GM19395 (cell line): ENCODE measurements at regions not wholly inside any gene's neighbourhood (a gene's known extent, or its start where the extent isn't known, plus 50 kb on each side); places are given as distances from the start of the nearest gene placed in this dataset.
"Not testable (repeated sequence)": the region's sequence is repeated elsewhere in the genome, so short reads cannot be mapped to it uniquely, and the experiment has no call there.

Experiments
- ATAC-seq: cut with Tn5 transposase; IDR thresholded peaks from one replicate; pipeline ENCODE4 v1.9.1; 2021; ENCODE audit warnings: mild to moderate bottlenecking, moderate library complexity; ENCODE audit not compliant: unreplicated experiment

DNA sequence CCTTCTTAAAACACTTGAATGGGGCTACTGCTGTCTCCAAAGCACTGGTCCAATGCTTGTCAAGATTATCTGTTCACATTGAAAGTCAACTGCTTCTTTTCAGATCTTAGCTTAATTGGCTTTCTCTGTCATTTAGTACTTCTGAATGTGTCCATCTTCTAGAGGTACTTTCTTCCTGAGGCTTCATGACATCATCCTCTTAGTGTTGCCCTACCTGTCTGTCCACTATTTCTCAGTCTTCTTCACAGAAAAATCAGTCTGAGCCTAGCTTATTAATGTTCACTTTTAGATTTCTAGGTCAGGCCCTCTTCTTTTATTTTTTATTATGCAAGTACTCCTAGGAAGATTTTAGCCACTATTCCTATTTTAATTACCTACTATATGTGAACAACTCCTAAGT is 899.9 kb downstream of the DTWD2 start:
- ATAC-seq = no peak

DNA sequence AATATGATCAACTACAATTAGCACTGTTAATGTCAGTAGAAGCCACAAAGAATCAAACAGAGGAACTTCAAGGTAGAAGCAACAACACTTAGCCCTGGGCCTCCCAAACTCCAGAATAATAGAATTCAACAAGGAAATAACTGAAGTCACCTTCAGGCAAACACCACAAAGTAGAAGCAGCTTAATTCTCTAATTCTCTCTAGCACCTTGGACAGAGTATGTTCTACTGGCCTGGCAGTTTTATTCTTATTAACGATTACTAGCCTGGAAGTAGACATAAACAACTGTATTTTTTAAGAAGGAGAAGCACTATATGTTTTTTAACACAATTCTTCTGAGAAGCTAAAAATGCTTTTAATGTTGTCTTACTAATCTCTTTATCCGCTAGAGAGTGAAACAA is 911.9 kb downstream of the DTWD2 start:
- no peak for ATAC-seq

- ATAC-seq = no peak
Measured at GRCh38 chr5:118070041-118070440, 918.3 kb downstream of the DTWD2 start.

DNA sequence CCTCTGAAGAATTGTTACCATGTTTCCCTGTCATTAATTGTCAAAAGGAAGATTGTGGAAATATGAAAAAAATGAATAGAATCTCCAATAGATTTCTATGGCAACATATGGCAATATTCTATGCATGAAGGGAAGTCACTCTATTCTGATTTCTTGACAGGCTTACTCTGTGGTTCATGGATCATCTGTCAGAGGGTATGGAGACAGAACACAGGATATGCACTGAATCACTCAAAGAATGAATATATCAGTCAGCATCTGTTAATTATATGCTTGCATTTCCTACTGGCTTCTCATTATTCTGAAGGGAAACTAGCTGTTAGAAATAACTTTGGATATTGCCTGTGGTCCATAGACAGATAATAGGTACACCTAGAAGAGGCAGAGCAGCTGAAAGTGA is 918.9 kb downstream of the DTWD2 start:
- ATAC-seq = no peak

DNA sequence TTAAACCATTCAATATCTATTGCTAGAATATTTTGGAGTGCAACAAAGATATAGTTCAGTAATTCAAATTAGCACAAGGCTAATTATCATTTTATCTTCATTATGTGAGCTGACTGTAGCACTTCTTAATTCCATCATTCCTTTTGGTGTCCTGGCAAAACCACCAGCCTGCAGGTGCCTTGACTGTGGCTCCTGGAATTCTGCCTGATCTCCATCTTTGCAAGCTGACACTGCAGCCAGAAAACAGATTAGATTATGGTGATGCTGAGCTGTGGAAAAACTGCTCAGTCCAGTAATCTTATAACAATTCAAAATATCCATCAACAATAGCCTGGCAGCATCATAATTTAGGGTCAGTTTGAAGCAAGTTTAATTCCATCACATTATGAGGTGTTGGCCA is 919.5 kb downstream of the DTWD2 start:
- ATAC-seq = no peak

- ATAC-seq = not testable (repeated sequence)
Measured at GRCh38 chr5:118063836-118064235, 924.5 kb downstream of the DTWD2 start.

GRCh38 chr5:118060833-118061232 is 927.5 kb downstream of the DTWD2 start:
- no peak for ATAC-seq

- ATAC-seq = no peak
Measured at GRCh38 chr5:118052503-118052902, 935.8 kb downstream of the DTWD2 start.

DNA sequence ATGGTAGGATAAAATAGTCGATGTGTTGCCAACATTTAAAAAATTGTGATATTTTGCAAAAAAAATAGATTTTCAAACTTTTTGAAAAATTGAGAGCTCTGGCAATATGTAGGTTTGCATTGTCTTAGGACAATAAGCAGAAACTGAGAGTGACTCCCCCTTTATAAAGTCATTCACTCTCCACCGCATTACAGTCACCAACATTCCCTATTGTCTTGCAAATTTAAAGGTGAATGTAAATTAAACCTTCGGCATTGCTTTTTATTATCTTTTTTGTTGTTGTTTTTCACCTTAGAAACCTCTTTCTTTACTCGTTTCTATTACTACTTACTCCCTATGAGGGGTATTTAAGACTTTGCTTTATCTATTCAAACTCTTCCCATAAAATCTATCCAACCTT is 944.2 kb downstream of the DTWD2 start:
- ATAC-seq = no peak

DNA sequence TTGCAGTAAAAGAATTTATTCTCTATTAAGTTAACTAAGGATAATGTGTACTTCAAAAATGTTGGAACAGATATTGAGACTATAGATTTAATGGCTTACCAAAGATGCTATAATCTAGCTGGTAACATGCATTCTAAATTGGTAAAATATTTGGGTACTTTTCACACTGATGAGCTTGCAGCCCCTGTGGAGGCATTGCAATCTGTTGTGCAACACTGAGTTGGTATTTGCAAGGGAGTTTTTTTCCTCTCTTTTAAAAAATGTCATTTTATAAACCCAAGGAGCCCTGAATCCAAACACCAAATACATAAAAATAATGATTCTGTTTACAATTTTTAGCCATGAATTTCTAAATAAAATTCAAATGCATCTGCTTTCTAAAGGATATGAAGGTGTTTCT is 944.8 kb downstream of the DTWD2 start:
- ATAC-seq = no peak

DNA sequence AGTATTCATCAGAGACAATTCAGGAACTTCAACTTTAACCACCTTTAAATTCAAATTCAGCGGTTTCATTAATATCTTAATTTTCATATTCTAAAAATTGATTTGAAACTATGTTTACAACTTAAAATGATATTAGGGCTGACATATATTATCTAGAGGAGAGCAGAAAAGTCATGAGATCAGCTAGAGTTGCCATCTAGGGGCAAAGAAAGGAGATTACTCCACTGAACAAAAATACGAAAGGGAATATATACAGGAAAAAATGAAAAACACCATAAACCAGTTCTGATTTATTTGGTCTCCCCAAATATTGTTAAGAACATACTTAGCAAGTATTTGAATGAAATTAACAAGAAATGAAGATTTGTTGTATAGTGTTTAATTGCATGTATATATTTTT is 946.3 kb downstream of the DTWD2 start:
- ATAC-seq = no peak

DNA sequence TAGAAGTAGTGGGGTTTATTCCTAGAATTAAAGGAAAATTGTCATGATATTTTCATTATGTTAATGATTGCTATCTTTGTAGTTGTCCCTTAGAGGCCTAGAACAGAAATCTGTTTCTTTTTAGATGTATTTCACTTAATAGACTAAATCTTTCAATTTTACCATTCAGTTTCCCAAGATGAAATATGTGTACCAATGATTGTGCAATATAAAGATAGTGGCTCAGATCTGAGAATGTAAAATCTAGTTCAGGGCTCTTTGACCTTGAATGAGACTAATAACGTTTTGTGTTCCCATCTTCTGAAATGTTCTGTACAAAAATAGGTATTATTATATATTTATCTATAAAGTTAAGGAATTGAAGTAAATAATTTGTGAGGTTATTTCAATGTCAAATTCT is 947.9 kb downstream of the DTWD2 start:
- ATAC-seq = no peak

DNA sequence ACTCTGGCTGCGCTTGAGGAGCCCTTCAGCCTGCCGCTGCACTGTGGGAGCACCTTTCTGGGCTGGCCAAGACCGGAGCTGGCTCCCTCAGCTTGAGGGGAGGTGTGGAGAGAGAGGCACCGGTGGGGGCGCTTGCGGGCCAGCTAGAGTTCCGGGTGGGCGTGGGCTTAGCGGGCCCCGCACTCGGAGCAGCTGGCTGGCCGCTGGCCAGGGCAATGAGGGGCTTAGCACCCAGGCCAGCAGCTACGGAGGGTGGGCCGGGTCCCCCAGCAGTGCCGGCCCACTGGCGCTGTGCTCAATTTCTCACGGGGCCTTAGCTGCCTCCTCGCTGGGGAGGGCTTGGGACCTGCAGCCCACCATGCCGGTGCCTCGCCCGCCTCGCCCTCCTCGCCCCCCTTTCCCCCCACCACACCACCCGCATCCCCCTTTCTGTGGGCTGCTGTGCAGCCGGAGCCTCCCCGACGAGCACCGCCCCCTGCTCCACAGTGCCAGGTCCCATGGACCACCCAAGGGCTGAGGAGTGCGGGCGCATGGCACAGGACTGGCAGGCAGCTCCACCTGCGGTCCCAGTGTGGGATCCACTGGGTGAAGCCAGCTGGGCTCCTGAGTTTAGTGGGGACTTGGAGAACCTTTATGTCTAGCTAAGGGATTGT is 954.5 kb downstream of the DTWD2 start:
- ATAC-seq = no peak

GRCh38 chr5:118029807-118030206 is 958.5 kb downstream of the DTWD2 start:
- ATAC-seq = no peak

DNA sequence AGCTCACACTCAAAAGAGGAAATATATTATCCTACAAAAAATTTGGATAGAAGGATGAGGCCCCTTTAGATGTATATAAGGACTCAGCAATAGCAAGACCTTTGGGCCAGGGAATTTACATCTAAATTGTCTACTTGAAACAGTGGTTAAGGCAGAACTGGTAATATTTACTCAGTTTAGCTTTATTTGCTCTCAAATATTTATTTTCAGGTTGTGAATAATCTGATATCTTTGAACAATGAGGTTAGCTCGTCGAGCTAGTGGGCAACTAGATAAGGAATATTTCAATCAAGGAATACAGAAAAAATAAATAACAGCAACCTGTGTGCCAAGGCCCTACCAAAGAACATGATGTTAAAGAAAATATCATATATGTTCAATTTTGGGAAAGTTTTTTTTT is 966.3 kb downstream of the DTWD2 start:
- no peak for ATAC-seq

DNA sequence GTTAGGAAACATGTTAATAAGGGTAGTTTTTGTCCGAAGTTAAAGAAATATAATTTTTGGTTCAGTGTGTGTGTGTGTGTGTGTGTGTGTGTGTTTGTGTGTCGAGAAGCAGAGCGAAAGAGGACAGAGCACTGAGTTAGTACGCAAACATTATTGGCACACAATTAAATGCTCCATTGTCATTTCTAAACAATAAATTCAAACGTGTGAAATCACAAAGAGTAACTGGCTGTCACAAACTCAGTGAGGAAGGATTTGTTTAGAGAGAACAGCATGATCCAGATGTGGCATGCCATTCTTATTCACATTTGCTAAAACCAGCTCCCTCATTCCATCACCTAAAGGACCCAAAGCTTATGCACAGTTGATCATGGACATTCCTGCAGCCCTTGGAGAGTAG is 970.8 kb downstream of the DTWD2 start:
- ATAC-seq = no peak

DNA sequence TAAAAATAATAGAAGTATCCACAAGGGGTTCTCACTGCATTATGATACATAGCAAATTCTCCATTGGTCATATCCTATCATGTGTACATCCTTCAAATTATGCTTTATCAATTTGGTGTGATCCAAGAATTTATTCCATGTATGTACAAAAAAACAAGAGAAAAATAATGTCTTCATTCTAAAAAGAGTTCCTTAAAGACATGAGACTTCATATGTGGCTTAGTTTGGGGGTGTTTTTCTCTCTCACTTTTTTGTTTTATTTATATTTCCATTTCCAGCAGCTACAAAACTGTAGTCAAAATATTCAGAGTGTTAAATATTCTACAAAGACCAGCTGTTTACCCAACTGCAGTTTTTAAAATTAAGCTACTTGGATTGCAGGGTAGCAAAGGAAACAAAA is 972.0 kb downstream of the DTWD2 start:
- ATAC-seq = no peak

- ATAC-seq = no peak
Measured at GRCh38 chr5:118015511-118015910, 972.8 kb downstream of the DTWD2 start.

DNA sequence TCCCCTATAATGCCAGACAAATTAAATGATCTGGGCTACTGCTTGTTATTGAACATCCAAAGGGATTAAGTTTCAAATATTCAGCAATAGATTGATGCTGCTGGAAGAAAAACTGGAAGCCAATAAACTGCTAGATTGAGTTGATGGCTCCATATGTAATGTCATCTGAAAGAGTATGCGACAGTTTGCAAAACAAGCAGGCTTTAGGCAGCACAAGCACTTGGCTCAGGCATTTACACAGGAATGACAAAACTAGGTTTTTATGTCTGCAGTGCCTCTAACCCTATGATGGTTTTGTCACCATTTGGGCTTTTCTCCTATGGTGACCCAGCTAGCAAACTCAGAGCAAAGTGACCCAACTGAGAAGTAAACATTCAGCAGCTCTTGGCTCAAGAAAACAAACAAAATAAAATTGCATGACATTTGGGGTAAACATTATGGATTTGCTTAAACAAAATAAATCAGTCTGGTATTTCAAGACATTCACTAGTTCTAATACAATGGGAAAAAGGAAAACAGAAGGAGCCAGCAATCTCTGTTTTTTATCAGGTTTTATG is 978.5 kb downstream of the DTWD2 start:
- no peak for ATAC-seq

DNA sequence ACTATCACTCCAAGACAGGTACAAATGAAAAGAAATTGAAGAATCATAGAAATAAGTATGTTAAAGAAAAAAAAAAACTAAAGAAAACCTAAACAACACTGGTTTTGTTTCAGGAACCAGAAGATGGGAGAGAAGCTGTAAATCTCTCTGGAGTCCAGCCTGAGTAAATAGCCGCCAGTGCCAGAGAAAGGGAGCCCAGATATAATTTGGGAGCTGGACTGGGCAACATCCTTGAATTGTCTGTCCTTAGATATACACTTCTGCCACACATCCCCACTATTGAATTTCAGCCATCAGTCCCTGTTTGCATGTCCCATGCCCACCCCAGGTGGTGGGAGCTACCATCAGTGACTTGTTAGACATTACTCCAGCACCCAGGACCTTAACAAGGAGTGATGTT is 979.6 kb downstream of the DTWD2 start:
- no peak for ATAC-seq

- ATAC-seq = no peak
Measured at GRCh38 chr5:118007262-118007661, 981.1 kb downstream of the DTWD2 start.

- ATAC-seq = no peak
Measured at GRCh38 chr5:118006219-118006618, 982.1 kb downstream of the DTWD2 start.

DNA sequence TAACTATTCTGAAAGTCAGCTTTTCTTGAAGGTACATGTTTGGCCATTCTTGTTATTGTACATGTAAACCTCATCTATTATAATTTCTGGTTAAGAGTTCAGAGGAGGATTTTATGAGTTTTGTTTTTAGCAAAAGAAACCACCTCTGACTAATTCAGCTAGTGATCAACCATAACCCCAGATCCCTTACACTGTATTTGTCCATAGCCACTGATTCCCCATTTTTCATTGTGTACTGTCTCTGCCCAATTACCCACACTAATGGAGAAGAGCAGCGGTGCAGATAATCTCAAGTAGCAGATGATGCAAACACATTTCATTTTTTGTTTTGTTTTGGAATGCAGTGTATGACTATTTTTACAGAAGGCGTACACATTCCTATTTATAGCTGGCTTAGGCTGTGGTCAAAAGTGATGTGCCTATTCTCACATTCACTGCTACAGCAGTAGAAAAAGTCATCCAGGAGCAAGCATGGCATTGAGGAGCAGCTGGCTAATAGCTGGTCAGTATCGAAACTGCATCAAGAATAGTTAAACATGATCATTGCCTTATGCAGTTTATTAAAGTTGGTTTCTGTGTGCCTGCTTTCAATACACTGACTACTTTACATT is 988.3 kb downstream of the DTWD2 start:
- ATAC-seq = peak; percentile 66
